K562 (cell line): ENCODE measurements at regions not wholly inside any gene's neighbourhood (a gene's known extent, or its start where the extent isn't known, plus 50 kb on each side); places are given as distances from the start of the nearest gene placed in this dataset.
A peak's percentile ranks its signal among the peaks of the same experiment; 100 is the strongest.

ENCODE experiments used
- ATAC-seq: fragments of 200-7000 bp; cut with Tn5 transposase; 3 replicates; pipeline ENCODE4 v1.9.1; 2020; ENCODE audit warnings: moderate library complexity
- BruUV-seq: library from RNA; stranded (reverse); fragments of 400-500 nt; replicated peaks from 2 replicates; lab custom pipeline; 2021; lab: Mats Ljungman, UMichigan
- CTCF ChIA-PET: fragments of 300-600 bp; formaldehyde crosslinking; extraction: SDS; loops from one replicate; lab custom pipeline; 2021; ENCODE audit warnings: low intra/inter-chr PET ratio; lab: Yijun Ruan, JAX
- POLR2A ChIA-PET: fragments of 300-600, 350-650 bp; sonication (Branson Sonifier 250); formaldehyde crosslinking; extraction: SDS; loops from one replicate; lab custom pipeline; 2021; ENCODE audit warnings: antibody characterized with exemption, inconsistent platforms; lab: Yijun Ruan, JAX
- DNase-seq, 4 experiments: peaks; one replicate each; pipeline versions ENCODE4 v3.0.0 to v3.0.0-alpha.2; 2011 to 2018; ENCODE audit warnings: low spot score in 3 of 4, mixed read lengths in 3 of 4; ENCODE audit errors: extremely low read depth in 1 of 4
- FAIRE-seq: peaks from 2 replicates; lab custom pipeline; 2011; peaks lifted over from hg19 to GRCh38; lab: Jason Lieb, UNC
- H2AFZ ChIP-seq: 2 replicates; pipeline ENCODE4 v1.6.0; 2011; ENCODE audit warnings: low read depth, low read length, control low read depth, inconsistent platforms
- H3K27ac ChIP-seq: fragments of 200-600 bp; 3 replicates; pipeline ENCODE4 v1.8.0; 2011; ENCODE audit warnings: low read depth, mild to moderate bottlenecking, control low read depth, inconsistent platforms, low read length, moderate library complexity, mixed read lengths; ENCODE audit errors: extremely low read depth
- H3K27me3 ChIP-seq, 2 experiments: fragments of 300-600 bp in 1 of 2; 2 replicates in 1 of 2; 3 replicates in 1 of 2; pipeline versions ENCODE4 v1.6.0 to v1.8.0; 2011; ENCODE audit warnings: inconsistent platforms in 2 of 2, low read length in 2 of 2, mild to moderate bottlenecking in 1 of 2, mixed read lengths in 1 of 2, moderate library complexity in 1 of 2; ENCODE audit not compliant: control insufficient read depth in 2 of 2, insufficient read depth in 2 of 2
- H3K36me3 ChIP-seq: fragments of 300-600 bp; 3 replicates; pipeline ENCODE4 v1.8.0; 2011; ENCODE audit warnings: mild to moderate bottlenecking, low read length, inconsistent platforms; ENCODE audit not compliant: control insufficient read depth, insufficient read depth
- H3K4me1 ChIP-seq, 2 experiments: fragments of 200-600 bp in 1 of 2; replicated peaks in 1 of 2; 2 replicates in 1 of 2; 3 replicates in 1 of 2; pipeline versions ENCODE4 v1.5.1 to v1.8.0; 2011; ENCODE audit warnings: inconsistent platforms in 2 of 2, low read length in 2 of 2, mild to moderate bottlenecking in 1 of 2, mixed read lengths in 1 of 2, moderate library complexity in 1 of 2; ENCODE audit not compliant: control insufficient read depth in 2 of 2, insufficient read depth in 2 of 2
- H3K4me2 ChIP-seq: 2 replicates; pipeline ENCODE4 v1.6.1; 2011; ENCODE audit warnings: low read length, control low read depth, inconsistent platforms, mixed read lengths; ENCODE audit not compliant: insufficient read depth
- H3K4me3 ChIP-seq: fragments of 200-600 bp; sonication (generic), shearing (Covaris generic); 2 replicates; pipeline ENCODE4 v1.5.1; 2016; ENCODE audit warnings: control low read depth, inconsistent platforms
- H3K79me2 ChIP-seq: fragments of 200-600 bp; 3 replicates; pipeline ENCODE4 v1.8.0; 2011; ENCODE audit warnings: low read length, inconsistent platforms; ENCODE audit not compliant: control insufficient read depth, insufficient read depth
- H3K9ac ChIP-seq, 2 experiments: 2 replicates each; pipeline versions ENCODE4 v1.6.0 to v1.6.1; 2011; ENCODE audit warnings: low read depth in 2 of 2, low read length in 2 of 2, control low read depth in 1 of 2, inconsistent platforms in 1 of 2, mild to moderate bottlenecking in 1 of 2, mixed read lengths in 1 of 2; ENCODE audit not compliant: insufficient read depth in 1 of 2
- H3K9me1 ChIP-seq: one replicate; pipeline ENCODE4 v1.6.0; 2011; ENCODE audit warnings: inconsistent platforms, mild to moderate bottlenecking, low read length, moderate library complexity; ENCODE audit not compliant: control insufficient read depth, insufficient read depth
- H3K9me3 ChIP-seq: replicated peaks from 2 replicates; pipeline ENCODE4 v1.5.1; 2011; ENCODE audit warnings: low read depth, low read length, inconsistent platforms; ENCODE audit not compliant: control insufficient read depth, insufficient read depth
- H4K20me1 ChIP-seq: replicated peaks from 2 replicates; pipeline ENCODE4 v1.6.1; 2011; ENCODE audit warnings: low read length, inconsistent platforms, mixed read lengths; ENCODE audit not compliant: control insufficient read depth, insufficient read depth
- ARID3A ChIP-seq: IDR thresholded peaks from 2 replicates; pipeline ENCODE4 v1.6.1; 2012; ENCODE audit warnings: low read depth, low read length, improper control_type of control experiment, borderline replicate concordance
- HEY1 ChIP-seq: fragments of 250-450 bp; sonication (Bioruptor Pico); IDR thresholded peaks from 2 replicates; pipeline ENCODE4 v1.5.0; 2020; ENCODE audit warnings: mild to moderate bottlenecking, moderate library complexity, borderline replicate concordance
- IRF1 ChIP-seq: sonication (generic); formaldehyde crosslinking; IDR thresholded peaks from 2 replicates; pipeline ENCODE4 v1.8.0; 2022; ENCODE audit warnings: missing genetic modification reagents, mild to moderate bottlenecking, borderline replicate concordance
- RFX5 ChIP-seq: IDR thresholded peaks from 2 replicates; pipeline ENCODE4 v1.6.1; 2011; ENCODE audit warnings: low read depth, mild to moderate bottlenecking, improper control_type of control experiment, low read length
- SIX5 ChIP-seq, 2 experiments: IDR thresholded peaks; 2 replicates each; pipeline ENCODE4 v1.6.1; 2011; ENCODE audit warnings: low read length in 2 of 2, borderline replicate concordance in 1 of 2, low read depth in 1 of 2, mild to moderate bottlenecking in 1 of 2, moderate library complexity in 1 of 2; ENCODE audit not compliant: insufficient read depth in 1 of 2
- SNIP1 ChIP-seq: fragments of 450-650 bp; IDR thresholded peaks from 2 replicates; pipeline ENCODE4 v1.7.1; 2017; ENCODE audit warnings: low read depth, mild to moderate bottlenecking
- ZNF124 ChIP-seq: sonication (generic); formaldehyde crosslinking; IDR thresholded peaks from 2 replicates; pipeline ENCODE4 v1.8.1; 2022; ENCODE audit warnings: missing genetic modification reagents
- ZNF512 ChIP-seq: IDR thresholded peaks from 2 replicates; pipeline ENCODE4 v1.6.1; 2016; ENCODE audit warnings: missing genetic modification characterization, missing compliant biosample characterization
- ZNF76 ChIP-seq: fragments of 250-450 bp; sonication (Bioruptor Pico); IDR thresholded peaks from 2 replicates; pipeline ENCODE4 v1.4.0; 2020; ENCODE audit warnings: mild to moderate bottlenecking, moderate library complexity, borderline replicate concordance
- WGBS: fragments of 100-300 bp; shearing (Covaris generic); methylation state at CpG from one replicate; pipeline ENCODE4 v1.1.6; 2016; ENCODE audit warnings: low coverage, mixed read lengths; ENCODE audit not compliant: insufficient coverage; ENCODE audit errors: missing lambda C conversion rate; 5-methylcytosine and 5-hydroxymethylcytosine counted together
- in situ Hi-C: fragments of 300-500 bp; cut with MboI; formaldehyde crosslinking; loops from 4 replicates; pipeline ENCODE4 v1.15.0; 2018; ENCODE audit warnings: inconsistent platforms, mixed read lengths
- intact Hi-C: fragments of 100-400 bp; cut with micrococcal nuclease; formaldehyde crosslinking; loops from 2 replicates; pipeline ENCODE4 v1.14.2; 2022

DNA sequence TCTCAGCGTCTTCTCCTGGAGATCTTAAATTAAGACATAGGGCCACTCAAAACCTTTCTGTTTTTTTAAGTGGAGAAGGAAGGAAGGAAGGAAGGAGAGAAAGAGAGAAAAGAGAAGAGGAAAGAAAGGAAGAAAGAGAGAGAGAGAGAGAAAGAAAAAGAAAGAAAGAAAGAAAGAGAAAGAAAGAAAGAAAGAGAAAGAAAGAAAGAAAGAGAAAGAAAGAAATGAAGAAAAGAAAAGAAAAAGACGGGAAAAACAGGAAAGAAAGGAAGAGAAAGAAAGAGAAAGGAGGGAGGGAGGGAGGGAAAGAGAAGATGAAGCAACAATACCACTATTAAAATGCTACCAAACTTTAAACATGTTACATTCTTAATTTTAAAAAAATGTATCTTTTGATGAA, 336.5 kb upstream of the ARID1B start:
- no peaks in the 10 kb centered on the region for H3K79me2 ChIP-seq
- H3K4me1 ChIP-seq = no peaks in the 10 kb centered on the region
- ATAC-seq = no peak
- no peaks in the 10 kb centered on the region for H3K27me3 ChIP-seq
- H3K4me2 ChIP-seq = no peak overlapping the region
- no peak for TF ChIP-seq ZNF76 (CRISPR knock-in tag)
- TF ChIP-seq ZNF512 = peak; percentile 71
- FAIRE-seq = no peak
- in situ Hi-C loops (no loop called here), intact Hi-C loops (no loop called here)
- H3K27ac ChIP-seq = no peak overlapping the region
- H3K9ac ChIP-seq = no peak overlapping the region
- H4K20me1 ChIP-seq = no peaks in the 10 kb centered on the region
- ChIA-PET CTCF (no interaction called here), POLR2A (no interaction called here)
- H3K36me3 ChIP-seq = no peaks in the 10 kb centered on the region
- no TSS peak for BruUV-seq
- 0% methylated on average over 1 of the region's 2 CpGs for WGBS
- no peak overlapping the region for H3K4me3 ChIP-seq
- DNase-seq = no peak
- H3K9me3 ChIP-seq = no peaks in the 10 kb centered on the region
- H3K9me1 ChIP-seq = no peaks in the 10 kb centered on the region
- H2AFZ ChIP-seq = no peak overlapping the region

DNA sequence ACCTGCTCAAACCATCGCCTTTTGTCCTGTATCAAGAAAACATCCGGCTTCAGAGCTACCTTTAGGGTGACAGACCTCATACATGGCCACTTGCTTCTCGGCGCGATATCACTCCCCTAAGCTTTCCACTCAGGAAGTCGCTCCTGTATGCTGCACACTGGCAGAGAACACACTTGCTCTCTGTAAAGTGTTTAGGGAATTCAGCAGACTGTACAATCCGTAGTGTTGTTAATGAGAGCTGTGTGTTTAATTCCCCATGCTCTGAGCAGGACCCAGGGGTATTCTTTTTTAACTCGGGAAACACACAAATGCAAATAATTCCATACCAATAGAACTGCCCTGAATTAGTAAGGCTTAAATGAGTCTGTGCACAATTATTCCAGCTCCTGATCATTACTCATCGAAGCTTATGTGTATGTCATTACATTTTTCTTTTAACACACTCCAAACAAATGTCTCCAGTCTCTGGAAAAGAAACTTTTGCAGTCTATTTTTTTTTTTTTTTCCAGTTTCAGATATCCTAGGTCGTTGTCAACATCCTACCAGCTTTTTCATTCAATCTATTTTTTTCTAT, 338.7 kb upstream of the ARID1B start:
- Histone ChIP-seq H3K4me3 (no peak overlapping the region), H4K20me1 (no peaks in the 10 kb centered on the region), H3K27me3 (no peaks in the 10 kb centered on the region), H3K9ac (no peak overlapping the region), H2AFZ (no peak overlapping the region), H3K9me3 (no peaks in the 10 kb centered on the region), H3K79me2 (no peaks in the 10 kb centered on the region), H3K9me1 (no peaks in the 10 kb centered on the region), H3K36me3 (no peaks in the 10 kb centered on the region), H3K4me1 (no peaks in the 10 kb centered on the region), H3K27ac (no peak overlapping the region), H3K4me2 (no peak overlapping the region)
- no TSS peak for BruUV-seq
- FAIRE-seq (no peak), ATAC-seq (no peak), DNase-seq (no peak)
- ChIA-PET POLR2A (interaction anchor here (0.6 to 0.7 kb wide), 2 partner anchors 273 to 899 kb away, joined by 3 read pairs; no protein-coding TSS in a partner anchor), CTCF (no interaction called here)
- in situ Hi-C loops (no loop called here), intact Hi-C loops (no loop called here)
- WGBS = 2% methylated on average over 10 of the region's 10 CpGs
- TF ChIP-seq SNIP1 = no peak
- no peak for TF ChIP-seq ARID3A
- TF ChIP-seq SIX5 (IDR thresholded peaks at IDR 0.05; ENCODE audit: borderline replicate concordance in 1 of 2, insufficient read depth in 1 of 2, low read depth in 1 of 2, low read length in 2 of 2) = no peak
- no peak for TF ChIP-seq RFX5
- no peak for TF ChIP-seq ZNF124 (CRISPR knock-in tag)
- TF ChIP-seq HEY1 = no peak
- no peak for TF ChIP-seq IRF1 (CRISPR knock-in tag)
